Stimulated activated CD4-positive, alpha-beta T cell treated with anti-CD3 and anti-CD28 coated beads, TNF-alpha, amount 100 ng/mL, for 1 hour (primary cell): ENCODE measurements at regions not wholly inside any gene's neighbourhood (a gene's known extent, or its start where the extent isn't known, plus 50 kb on each side); places are given as distances from the start of the nearest gene placed in this dataset.

Experiments
- DNase-seq, 3 donors: peaks; one replicate each; pipeline ENCODE4 v3.0.0-alpha.2; 2020; ENCODE audit warnings: low read depth in 3 of 3, low spot score in 1 of 3

- no peak for DNase-seq
Measured at GRCh38 chr2:34492561-34493455, 893.7 kb upstream of the FAM98A start.

- no peak for DNase-seq
Measured at GRCh38 chr2:34486965-34487364, 887.9 kb upstream of the FAM98A start.

GRCh38 chr2:34481542-34481941 lies 882.4 kb upstream of the FAM98A start:
- no peak for DNase-seq

GRCh38 chr2:34480366-34480765 lies 881.3 kb upstream of the FAM98A start:
- DNase-seq, result no peak

- no peak for DNase-seq
Measured at GRCh38 chr2:34475156-34475555, 876.1 kb upstream of the FAM98A start.

- no peak for DNase-seq
Measured at GRCh38 chr2:34474646-34475045, 875.5 kb upstream of the FAM98A start.

GRCh38 chr2:34447097-34447496 lies 848.0 kb upstream of the FAM98A start:
- no peak for DNase-seq

- DNase-seq, result no peak
Measured at GRCh38 chr2:34423301-34423700, 824.2 kb upstream of the FAM98A start.

- no peak for DNase-seq
Measured at GRCh38 chr2:34419856-34420255, 820.8 kb upstream of the FAM98A start.

GRCh38 chr2:34416856-34417255 lies 817.8 kb upstream of the FAM98A start:
- DNase-seq, result no peak

- no peak for DNase-seq
Measured at GRCh38 chr2:34414856-34415255, 815.8 kb upstream of the FAM98A start.

GRCh38 chr2:34408100-34408499 lies 809.0 kb upstream of the FAM98A start:
- no peak for DNase-seq

GRCh38 chr2:34403512-34403911 lies 804.4 kb upstream of the FAM98A start:
- DNase-seq, result no peak

GRCh38 chr2:34402376-34402775 lies 803.3 kb upstream of the FAM98A start:
- no peak for DNase-seq

- no peak for DNase-seq
Measured at GRCh38 chr2:34401186-34401585, 802.1 kb upstream of the FAM98A start.

GRCh38 chr2:34388446-34388845 lies 789.3 kb upstream of the FAM98A start:
- DNase-seq, result no peak

GRCh38 chr2:34387536-34387935 lies 788.4 kb upstream of the FAM98A start:
- DNase-seq, result no peak

GRCh38 chr2:34379586-34379985 lies 780.5 kb upstream of the FAM98A start:
- no peak for DNase-seq

- DNase-seq, result no peak
Measured at GRCh38 chr2:34373586-34374233, 774.6 kb upstream of the FAM98A start.

- no peak for DNase-seq
Measured at GRCh38 chr2:34372967-34373366, 773.9 kb upstream of the FAM98A start.

GRCh38 chr2:34371711-34372110 lies 772.6 kb upstream of the FAM98A start:
- no peak for DNase-seq

- DNase-seq, result no peak
Measured at GRCh38 chr2:34368304-34368703, 769.2 kb upstream of the FAM98A start.

GRCh38 chr2:34365932-34366331 lies 766.8 kb upstream of the FAM98A start:
- DNase-seq, result no peak
